Osteoblast (primary cell): ENCODE measurements at regions not wholly inside any gene's neighbourhood (a gene's known extent, or its start where the extent isn't known, plus 50 kb on each side); places are given as distances from the start of the nearest gene placed in this dataset.

Experiments
- DNase-seq: peaks from one replicate; pipeline ENCODE4 v3.0.0; 2011; ENCODE audit warnings: low spot score, mixed read lengths; ENCODE audit not compliant: insufficient read length; ENCODE audit errors: missing footprints
- H2AFZ ChIP-seq: 2 replicates; pipeline ENCODE4 v1.6.0; 2011; ENCODE audit warnings: mild to moderate bottlenecking, low read length
- H3K27ac ChIP-seq: 2 replicates; pipeline ENCODE4 v1.5.1; 2011; ENCODE audit warnings: mild to moderate bottlenecking, low read depth, low read length, moderate library complexity
- H3K27me3 ChIP-seq: 2 replicates; pipeline ENCODE4 v1.6.0; 2012; ENCODE audit warnings: mild to moderate bottlenecking, control low read depth, inconsistent platforms, low read length, moderate library complexity; ENCODE audit not compliant: insufficient read depth
- H3K36me3 ChIP-seq: 2 replicates; pipeline ENCODE4 v1.5.1; 2011; ENCODE audit warnings: mild to moderate bottlenecking, low read length, control low read depth, moderate library complexity; ENCODE audit not compliant: insufficient read depth
- H3K4me1 ChIP-seq: 2 replicates; pipeline ENCODE4 v1.5.1; 2011; ENCODE audit warnings: mild to moderate bottlenecking, low read length, control low read depth, moderate library complexity; ENCODE audit not compliant: insufficient read depth
- H3K4me2 ChIP-seq: 2 replicates; pipeline ENCODE4 v1.6.0; 2011; ENCODE audit warnings: mild to moderate bottlenecking, low read length; ENCODE audit not compliant: insufficient read depth
- H3K4me3 ChIP-seq: fragments of 200-600 bp; sonication (generic); 3 replicates; pipeline ENCODE4 v1.5.1; 2012; ENCODE audit warnings: mild to moderate bottlenecking, low read length, inconsistent platforms; ENCODE audit not compliant: insufficient read depth
- H3K79me2 ChIP-seq: 2 replicates; pipeline ENCODE4 v1.6.0; 2012; ENCODE audit warnings: mild to moderate bottlenecking, low read length, control low read depth, inconsistent platforms; ENCODE audit not compliant: insufficient read depth
- H3K9me3 ChIP-seq: 2 replicates; pipeline ENCODE4 v1.5.1; 2011; ENCODE audit warnings: low read depth, low read length, control low read depth
- H4K20me1 ChIP-seq: 2 replicates; pipeline ENCODE4 v1.6.0; 2012; ENCODE audit warnings: mild to moderate bottlenecking, low read length, control low read depth; ENCODE audit not compliant: insufficient read depth
- TF ChIP-seq, protein P1 (sequence below): IDR thresholded peaks from 2 replicates; pipeline ENCODE4 v1.5.1; 2011; ENCODE audit warnings: mild to moderate bottlenecking, low read depth, low read length, moderate library complexity; ENCODE audit errors: extremely low read depth

- no peak overlapping the region for H2AFZ ChIP-seq
- TF ChIP-seq, protein P1, sequence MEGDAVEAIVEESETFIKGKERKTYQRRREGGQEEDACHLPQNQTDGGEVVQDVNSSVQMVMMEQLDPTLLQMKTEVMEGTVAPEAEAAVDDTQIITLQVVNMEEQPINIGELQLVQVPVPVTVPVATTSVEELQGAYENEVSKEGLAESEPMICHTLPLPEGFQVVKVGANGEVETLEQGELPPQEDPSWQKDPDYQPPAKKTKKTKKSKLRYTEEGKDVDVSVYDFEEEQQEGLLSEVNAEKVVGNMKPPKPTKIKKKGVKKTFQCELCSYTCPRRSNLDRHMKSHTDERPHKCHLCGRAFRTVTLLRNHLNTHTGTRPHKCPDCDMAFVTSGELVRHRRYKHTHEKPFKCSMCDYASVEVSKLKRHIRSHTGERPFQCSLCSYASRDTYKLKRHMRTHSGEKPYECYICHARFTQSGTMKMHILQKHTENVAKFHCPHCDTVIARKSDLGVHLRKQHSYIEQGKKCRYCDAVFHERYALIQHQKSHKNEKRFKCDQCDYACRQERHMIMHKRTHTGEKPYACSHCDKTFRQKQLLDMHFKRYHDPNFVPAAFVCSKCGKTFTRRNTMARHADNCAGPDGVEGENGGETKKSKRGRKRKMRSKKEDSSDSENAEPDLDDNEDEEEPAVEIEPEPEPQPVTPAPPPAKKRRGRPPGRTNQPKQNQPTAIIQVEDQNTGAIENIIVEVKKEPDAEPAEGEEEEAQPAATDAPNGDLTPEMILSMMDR, result no peak
- H3K4me3 ChIP-seq, result no peak overlapping the region
- no peaks in the 10 kb centered on the region for H3K79me2 ChIP-seq
- no peaks in the 10 kb centered on the region for H3K36me3 ChIP-seq
- H3K27ac ChIP-seq, result no peak overlapping the region
- no peaks in the 10 kb centered on the region for H4K20me1 ChIP-seq
- no peaks in the 10 kb centered on the region for H3K9me3 ChIP-seq
- no peaks in the 10 kb centered on the region for H3K4me1 ChIP-seq
- H3K4me2 ChIP-seq, result no peak overlapping the region
- DNase-seq, result no peak
- no peaks in the 10 kb centered on the region for H3K27me3 ChIP-seq
Observed at GRCh38 chr4:145406970-145407369, 74.7 kb upstream of the SMAD1 start.

- Histone ChIP-seq H3K27ac (no peak overlapping the region), H3K4me1 (no peaks in the 10 kb centered on the region), H3K9me3 (no peaks in the 10 kb centered on the region), H3K79me2 (no peaks in the 10 kb centered on the region), H4K20me1 (no peaks in the 10 kb centered on the region), H2AFZ (peak overlapping the region; percentile 6), H3K36me3 (no peaks in the 10 kb centered on the region), H3K4me3 (no peak overlapping the region), H3K27me3 (no peaks in the 10 kb centered on the region), H3K4me2 (no peak overlapping the region)
- no peak for DNase-seq
- TF ChIP-seq, protein P1, result no peak
Observed at GRCh38 chr4:145404761-145405160, 76.9 kb upstream of the SMAD1 start.

DNA sequence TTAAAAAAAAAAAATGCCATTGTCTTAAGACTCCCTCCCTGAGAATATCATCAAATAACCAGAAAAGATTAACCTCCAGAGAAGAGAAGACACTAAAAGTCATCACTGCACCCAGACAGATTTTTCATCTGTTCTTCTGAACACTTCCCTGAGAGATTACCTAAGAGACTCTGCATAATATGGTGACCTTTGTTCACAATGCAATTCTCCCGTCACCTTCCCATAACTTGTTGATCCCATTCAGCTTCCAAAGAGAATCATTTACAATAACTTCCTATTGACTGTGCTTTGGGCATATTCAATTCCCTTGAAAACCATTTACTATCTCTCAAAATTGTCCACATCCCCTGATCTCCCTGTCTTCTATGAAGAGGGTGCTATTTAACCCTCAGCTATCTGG is 85.1 kb upstream of the SMAD1 start:
- Histone ChIP-seq H3K27ac (no peak overlapping the region), H4K20me1 (no peaks in the 10 kb centered on the region), H3K27me3 (no peaks in the 10 kb centered on the region), H3K4me1 (no peaks in the 10 kb centered on the region), H2AFZ (no peak overlapping the region), H3K36me3 (no peaks in the 10 kb centered on the region), H3K9me3 (no peaks in the 10 kb centered on the region), H3K4me2 (no peak overlapping the region), H3K4me3 (no peak overlapping the region), H3K79me2 (no peaks in the 10 kb centered on the region)
- no peak for DNase-seq
- TF ChIP-seq, protein P1, result no peak

DNA sequence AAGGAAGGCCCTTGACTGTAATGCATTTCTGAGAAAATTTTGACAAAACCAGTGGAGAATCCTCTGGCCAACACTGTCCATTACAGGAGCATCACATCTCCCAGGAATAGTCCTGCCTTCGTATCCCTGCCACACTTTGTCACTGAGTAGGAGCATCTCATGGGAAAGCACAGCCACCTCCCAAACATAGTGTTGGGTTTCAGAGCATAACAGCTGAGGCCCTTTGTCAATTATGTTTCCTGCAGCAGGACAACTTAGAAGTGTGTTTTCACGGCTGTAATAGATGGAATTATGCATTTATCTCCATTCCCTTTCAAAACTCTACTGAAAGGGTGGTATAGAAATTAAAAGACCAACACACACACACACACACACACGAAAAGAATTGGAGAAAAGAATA is 91.1 kb upstream of the SMAD1 start:
- TF ChIP-seq, protein P1, result no peak
- H3K79me2 ChIP-seq, result no peaks in the 10 kb centered on the region
- no peak overlapping the region for H2AFZ ChIP-seq
- no peaks in the 10 kb centered on the region for H3K36me3 ChIP-seq
- no peaks in the 10 kb centered on the region for H3K27me3 ChIP-seq
- H4K20me1 ChIP-seq, result no peaks in the 10 kb centered on the region
- no peak overlapping the region for H3K4me3 ChIP-seq
- DNase-seq, result no peak
- no peaks in the 10 kb centered on the region for H3K9me3 ChIP-seq
- H3K4me1 ChIP-seq, result no peaks in the 10 kb centered on the region
- no peak overlapping the region for H3K27ac ChIP-seq
- no peak overlapping the region for H3K4me2 ChIP-seq
